ENCODE measurements at regions not wholly inside any gene's neighbourhood (a gene's known extent, or its start where the extent isn't known, plus 50 kb on each side); places are given as distances from the start of the nearest gene placed in this dataset.

GRCh38 chr6:15061180-15061641, 184.7 kb upstream of the JARID2 start:
- no peak for DNase-seq (ENCODE audit: low spot score)
- intact Hi-C loops (cut with DNase I), result no loop called here

- no peak for DNase-seq (ENCODE audit: low spot score)
- intact Hi-C loops (cut with DNase I), result no loop called here
These were observed 183.9 kb upstream of the JARID2 start for GRCh38 chr6:15061908-15062515.

GRCh38 chr6:15062516-15063252, 183.2 kb upstream of the JARID2 start:
- no peak for DNase-seq (ENCODE audit: low spot score)
- intact Hi-C loops (cut with DNase I), result no loop called here

- DNase-seq (ENCODE audit: low spot score), result peak; percentile 82
- intact Hi-C loops (cut with DNase I), result no loop called here
These were observed 182.5 kb upstream of the JARID2 start for GRCh38 chr6:15063253-15063853.

GRCh38 chr6:15065261-15065989, 180.4 kb upstream of the JARID2 start:
- no peak for DNase-seq (ENCODE audit: low spot score)
- intact Hi-C loops (cut with DNase I), result no loop called here

- DNase-seq (ENCODE audit: low spot score), result no peak
- intact Hi-C loops (cut with DNase I), result no loop called here
These were observed 179.6 kb upstream of the JARID2 start for GRCh38 chr6:15066089-15066758.

GRCh38 chr6:15073344-15073789, 172.5 kb upstream of the JARID2 start:
- intact Hi-C loops (cut with DNase I), result no loop called here
- DNase-seq (ENCODE audit: low spot score), result no peak

GRCh38 chr6:15073883-15074465, 171.9 kb upstream of the JARID2 start:
- intact Hi-C loops (cut with DNase I), result no loop called here
- DNase-seq (ENCODE audit: low spot score), result no peak

GRCh38 chr6:15074806-15075205, 171.1 kb upstream of the JARID2 start:
- DNase-seq (ENCODE audit: low spot score), result no peak
- intact Hi-C loops (cut with DNase I), result no loop called here

- no peak for DNase-seq (ENCODE audit: low spot score)
- intact Hi-C loops (cut with DNase I), result no loop called here
These were observed 169.3 kb upstream of the JARID2 start for GRCh38 chr6:15076565-15076964.

GRCh38 chr6:15077006-15077405, 168.9 kb upstream of the JARID2 start:
- intact Hi-C loops (cut with DNase I), result no loop called here

GRCh38 chr6:15077961-15078360, 167.9 kb upstream of the JARID2 start:
- no peak for DNase-seq (ENCODE audit: low spot score)
- intact Hi-C loops (cut with DNase I), result no loop called here

More at GRCh38 chr6:15077006-15077405, 168.9 kb upstream of the JARID2 start:
- DNase-seq (ENCODE audit: low spot score), result no peak

GRCh38 chr6:15079288-15079817, 166.5 kb upstream of the JARID2 start:
- intact Hi-C loops (cut with DNase I), result no loop called here

GRCh38 chr6:15080895-15081294, 165.0 kb upstream of the JARID2 start:
- no peak for DNase-seq (ENCODE audit: low spot score)
- intact Hi-C loops (cut with DNase I), result no loop called here

More at GRCh38 chr6:15079288-15079817, 166.5 kb upstream of the JARID2 start:
- no peak for DNase-seq (ENCODE audit: low spot score)

GRCh38 chr6:15081447-15081846, 164.4 kb upstream of the JARID2 start:
- no peak for DNase-seq (ENCODE audit: low spot score)
- intact Hi-C loops (cut with DNase I), result no loop called here

GRCh38 chr6:15082708-15083107, 163.2 kb upstream of the JARID2 start:
- intact Hi-C loops (cut with DNase I), result no loop called here
- DNase-seq (ENCODE audit: low spot score), result no peak

GRCh38 chr6:15086348-15087158, 159.3 kb upstream of the JARID2 start:
- intact Hi-C loops (cut with DNase I), result no loop called here
- DNase-seq (ENCODE audit: low spot score), result no peak

GRCh38 chr6:15087186-15087589, 158.7 kb upstream of the JARID2 start:
- no peak for DNase-seq (ENCODE audit: low spot score)
- intact Hi-C loops (cut with DNase I), result no loop called here

Data from cardiac septum (tissue), 1 donor.